A673 (cell line): ENCODE measurements at regions not wholly inside any gene's neighbourhood (a gene's known extent, or its start where the extent isn't known, plus 50 kb on each side); places are given as distances from the start of the nearest gene placed in this dataset.

ENCODE experiments used
- CTCF ChIP-seq: fragments of 300-800, 200-600 bp; sonication (generic); conservative IDR thresholded peaks from 2 replicates; pipeline ENCODE4 v1.5.1; 2017; ENCODE audit warnings: low read depth, mild to moderate bottlenecking, antibody characterized with exemption, low read length, moderate library complexity, mixed read lengths
- EZH2 ChIP-seq: fragments of 200-600 bp; sonication (generic); IDR thresholded peaks from 2 replicates; pipeline ENCODE4 v1.6.1; 2017; ENCODE audit warnings: borderline replicate concordance, low read depth, mild to moderate bottlenecking, mixed read lengths, antibody characterized with exemption, low read length; ENCODE audit not compliant: poor library complexity, severe bottlenecking

- TF ChIP-seq CTCF (no peak), EZH2 (no peak)
Observed at GRCh38 chr1:95753382-95754016, 519.5 kb downstream of the RWDD3 start.
